Esophagus muscularis mucosa (tissue), 4 donors: ENCODE measurements at regions not wholly inside any gene's neighbourhood (a gene's known extent, or its start where the extent isn't known, plus 50 kb on each side); places are given as distances from the start of the nearest gene placed in this dataset.

Experiments
- DNase-seq: peaks from one replicate; pipeline ENCODE4 v3.0.0-alpha.2; 2017; ENCODE audit errors: extremely low spot score
- H3K27ac ChIP-seq, 4 donors: fragments of 200-600 bp; sonication (generic); replicated peaks in 1 of 4; 1 replicate in 3 of 4; 2 replicates in 1 of 4; pipeline ENCODE4 v1.5.1; 2016 to 2019; ENCODE audit warnings: mild to moderate bottlenecking in 1 of 4
- H3K27me3 ChIP-seq, 4 donors: fragments of 200-600 bp; sonication (generic); one replicate each; pipeline versions ENCODE4 v1.5.1 to v1.6.0; 2016 to 2019
- H3K36me3 ChIP-seq, 4 donors: fragments of 200-600 bp; sonication (generic); one replicate each; pipeline ENCODE4 v1.5.1; 2016 to 2019
- H3K4me1 ChIP-seq, 4 donors: fragments of 200-600 bp; sonication (generic); one replicate each; pipeline ENCODE4 v1.5.1; 2016 to 2019
- H3K4me3 ChIP-seq, 4 donors: fragments of 200-600 bp; sonication (generic); 1 replicate in 2 of 4; 2 replicates in 2 of 4; pipeline ENCODE4 v1.5.1; 2016 to 2019; ENCODE audit warnings: mild to moderate bottlenecking in 4 of 4, moderate library complexity in 1 of 4
- H3K9me3 ChIP-seq, 4 donors: fragments of 200-600 bp; sonication (generic); 1 replicate in 3 of 4; 2 replicates in 1 of 4; pipeline ENCODE4 v1.5.1; 2016 to 2019
- CTCF ChIP-seq, 3 experiments: fragments of 200-600 bp in 2 of 3; fragments of 450-650 bp in 1 of 3; sonication (generic) in 2 of 3; IDR thresholded peaks; one replicate each; pipeline ENCODE4 v1.5.1; 2017 to 2019; ENCODE audit warnings: antibody characterized with exemption in 3 of 3, mild to moderate bottlenecking in 2 of 3, moderate library complexity in 1 of 3
- EP300 ChIP-seq: sonication (generic); formaldehyde crosslinking; IDR thresholded peaks from one replicate; pipeline ENCODE4 v1.6.1; 2017; ENCODE audit warnings: antibody characterized with exemption
- POLR2A ChIP-seq: fragments of 450-650 bp; IDR thresholded peaks from one replicate; pipeline ENCODE4 v1.6.1; 2017; ENCODE audit warnings: antibody characterized with exemption, moderate library complexity, mild to moderate bottlenecking, low read depth
- POLR2AphosphoS5 ChIP-seq, 2 donors: sonication (generic); formaldehyde crosslinking; IDR thresholded peaks; one replicate each; pipeline ENCODE4 v1.6.1; 2017; ENCODE audit warnings: antibody characterized with exemption in 2 of 2
- WGBS: methylation state at CpG from one replicate; pipeline ENCODE4 v1.1.5; 2018; 5-methylcytosine and 5-hydroxymethylcytosine counted together
- intact Hi-C: fragments of 100-400 bp; cut with DNase I; formaldehyde crosslinking; loops from one replicate; pipeline ENCODE4 v1.15.1; 2023

GRCh38 chr10:3363311-3364045, 190.9 kb upstream of the PITRM1 start:
- H3K36me3 ChIP-seq: no peaks in the 10 kb centered on the region
- H3K27me3 ChIP-seq: no peaks in the 10 kb centered on the region
- H3K27ac ChIP-seq: no peak overlapping the region
- 85% methylated on average over 4 of the region's 4 CpGs for WGBS
- peaks cover 0 to 2% (median 0%) of the 10 kb centered on the region in 4 donors for H3K9me3 ChIP-seq
- no peaks in the 10 kb centered on the region for H3K4me1 ChIP-seq
- no peak overlapping the region for H3K4me3 ChIP-seq
- DNase-seq: no peak
- TF ChIP-seq CTCF (IDR thresholded peaks at IDR 0.05): no peak
- no peak for TF ChIP-seq POLR2A
- TF ChIP-seq POLR2AphosphoS5 (IDR thresholded peaks at IDR 0.05): no peak
- TF ChIP-seq EP300: no peak
- intact Hi-C loops: no loop called here

GRCh38 chr10:3362394-3362793, 189.8 kb upstream of the PITRM1 start:
- Histone ChIP-seq H3K4me1 (no peaks in the 10 kb centered on the region), H3K36me3 (no peaks in the 10 kb centered on the region), H3K27ac (no peak overlapping the region), H3K4me3 (no peak overlapping the region), H3K27me3 (no peaks in the 10 kb centered on the region), H3K9me3 (peaks cover 0 to 6% (median 0%) of the 10 kb centered on the region in 4 donors)
- DNase-seq: no peak
- no peak for TF ChIP-seq EP300
- no peak for TF ChIP-seq CTCF (IDR thresholded peaks at IDR 0.05)
- TF ChIP-seq POLR2A: no peak
- intact Hi-C loops: no loop called here

- intact Hi-C loops: no loop called here
- no peak overlapping the region for H3K4me3 ChIP-seq
- peaks cover 0 to 6% (median 0%) of the 10 kb centered on the region in 4 donors for H3K9me3 ChIP-seq
- no peaks in the 10 kb centered on the region for H3K36me3 ChIP-seq
- H3K4me1 ChIP-seq: no peaks in the 10 kb centered on the region
- 72% methylated on average over 3 of the region's 3 CpGs for WGBS
- TF ChIP-seq CTCF (IDR thresholded peaks at IDR 0.05) (no peak), EP300 (no peak), POLR2A (no peak)
- H3K27ac ChIP-seq: no peak overlapping the region
- H3K27me3 ChIP-seq: no peaks in the 10 kb centered on the region
- no peak for DNase-seq
Observed at GRCh38 chr10:3361640-3362039, 189.1 kb upstream of the PITRM1 start.

DNA sequence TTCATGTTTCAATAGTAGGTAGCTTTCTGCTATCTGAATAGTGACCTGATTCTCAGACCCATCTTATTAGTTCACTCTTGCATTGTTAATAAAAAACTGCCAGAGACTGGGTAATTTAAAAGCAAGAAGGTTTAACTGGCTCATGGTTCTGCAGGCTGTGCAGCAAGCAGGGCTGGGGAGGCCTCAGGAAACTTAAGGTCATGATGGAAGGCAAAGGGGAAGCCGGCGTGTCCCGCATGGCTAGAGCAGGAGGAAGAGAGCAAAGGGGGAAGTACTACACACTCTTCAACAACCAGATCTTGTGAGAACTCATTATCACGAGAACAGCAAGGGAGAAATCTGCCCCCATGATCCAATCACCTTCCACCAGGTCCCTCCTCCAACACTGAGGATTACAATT, 185.2 kb upstream of the PITRM1 start:
- no peak for DNase-seq

More for the DNA sequence above, 185.2 kb upstream of the PITRM1 start:
- H3K36me3 ChIP-seq: no peaks in the 10 kb centered on the region
- H3K27me3 ChIP-seq: no peaks in the 10 kb centered on the region
- TF ChIP-seq CTCF (IDR thresholded peaks at IDR 0.05) (no peak), POLR2AphosphoS5 (IDR thresholded peaks at IDR 0.05) (no peak), POLR2A (no peak)
- no peak overlapping the region for H3K27ac ChIP-seq
- no peak overlapping the region for H3K4me3 ChIP-seq
- H3K9me3 ChIP-seq: peaks cover 0 to 6% (median 0%) of the 10 kb centered on the region in 4 donors
- H3K4me1 ChIP-seq: peaks cover 0 to 8% (median 4%) of the 10 kb centered on the region in 4 donors
- WGBS: 93% methylated on average over 4 of the region's 4 CpGs
- intact Hi-C loops: no loop called here
